ENCODE measurements at regions not wholly inside any gene's neighbourhood (a gene's known extent, or its start where the extent isn't known, plus 50 kb on each side); places are given as distances from the start of the nearest gene placed in this dataset.
"Not testable (repeated sequence)": the region's sequence is repeated elsewhere in the genome, so short reads cannot be mapped to it uniquely, and the experiment has no call there.

DNA sequence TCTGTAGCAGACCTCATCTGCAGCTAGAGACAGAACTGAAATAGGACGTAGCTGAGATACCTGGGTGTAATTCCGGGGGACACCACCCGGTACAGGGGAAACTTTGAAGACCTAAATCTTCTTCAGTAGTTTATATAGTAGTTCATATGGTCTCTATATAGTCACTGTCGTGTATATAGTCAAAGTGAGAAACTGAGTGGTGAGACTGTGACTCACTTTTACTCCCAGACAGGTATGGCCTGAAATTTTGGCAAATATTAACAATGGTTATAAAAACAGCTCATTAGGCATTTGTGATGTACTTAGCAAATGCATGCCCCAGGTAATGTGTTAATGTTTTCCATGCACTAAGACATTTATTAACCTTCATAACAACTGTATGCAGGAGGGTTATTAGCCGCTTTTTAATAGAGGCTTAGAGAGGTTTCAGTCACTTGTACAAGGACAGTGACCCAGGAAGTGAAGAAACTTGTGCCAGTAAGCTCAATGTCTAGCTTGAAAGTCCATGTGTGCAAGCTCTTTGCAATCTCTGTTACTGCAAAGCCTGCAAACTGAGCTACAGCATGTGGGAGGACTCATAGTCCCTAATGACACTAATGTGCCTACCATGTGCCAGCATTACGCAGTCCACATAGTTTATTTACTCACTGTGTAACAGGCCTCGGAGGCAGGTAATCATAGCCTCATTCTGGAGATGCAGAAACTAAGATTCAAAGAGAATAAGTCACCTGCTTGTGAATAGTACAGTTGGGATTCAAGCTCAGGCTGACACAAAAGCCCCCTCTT lies 165.4 kb upstream of the CHD6 start:
- peak; percentile 22 for ATAC-seq

DNA sequence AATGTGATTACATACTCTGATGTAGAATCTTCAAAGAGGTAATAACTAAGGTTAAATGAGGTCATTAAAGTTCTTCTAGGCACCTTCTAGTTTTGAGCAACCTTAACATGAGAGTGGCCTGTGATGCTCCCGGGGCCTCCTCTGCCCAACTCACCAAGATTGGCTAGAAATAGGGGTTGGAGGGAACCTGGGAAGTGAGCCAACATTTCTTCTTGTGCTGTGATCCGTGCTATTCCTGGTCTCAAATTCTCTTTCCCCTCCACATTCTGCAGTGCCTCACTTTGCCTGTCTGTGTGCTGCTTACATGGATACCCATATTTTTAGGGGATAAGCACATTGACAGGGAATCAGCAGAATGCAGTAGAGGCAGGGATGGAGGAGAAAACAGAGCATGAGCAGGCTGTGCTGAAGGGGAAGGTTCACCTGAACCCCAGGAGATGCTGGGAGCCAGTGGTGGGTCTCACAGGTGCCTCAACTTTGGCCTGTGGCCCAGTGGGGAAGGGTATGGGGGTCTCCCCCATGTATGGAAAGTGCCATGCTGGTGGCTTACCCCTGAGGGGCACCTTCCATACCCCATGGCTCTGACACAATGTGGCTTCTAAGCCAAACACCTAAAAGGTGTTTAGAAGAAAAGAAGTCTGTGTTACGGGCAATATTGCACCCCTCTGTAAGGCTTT lies 164.7 kb upstream of the CHD6 start:
- no peak for ATAC-seq

DNA sequence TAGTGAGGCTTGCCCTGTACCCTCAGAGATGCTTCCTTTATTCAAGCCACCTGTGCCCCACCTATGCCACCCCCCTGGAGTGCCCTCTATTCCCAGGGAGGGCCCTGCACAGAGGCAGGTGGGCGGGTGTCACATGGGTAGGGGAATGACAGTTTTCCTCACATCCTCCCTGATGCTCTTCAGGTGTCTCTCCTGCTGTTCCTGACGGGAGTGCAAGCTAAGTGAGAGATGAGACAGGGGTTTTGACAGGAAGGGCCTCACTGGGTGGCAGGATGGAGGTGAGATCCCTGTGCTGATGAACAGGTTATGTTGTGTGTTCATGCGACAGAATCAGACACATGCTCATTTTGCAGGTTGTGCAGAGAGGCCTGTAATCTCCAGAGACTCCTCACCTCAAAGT lies 164.1 kb upstream of the CHD6 start:
- no peak for ATAC-seq

DNA sequence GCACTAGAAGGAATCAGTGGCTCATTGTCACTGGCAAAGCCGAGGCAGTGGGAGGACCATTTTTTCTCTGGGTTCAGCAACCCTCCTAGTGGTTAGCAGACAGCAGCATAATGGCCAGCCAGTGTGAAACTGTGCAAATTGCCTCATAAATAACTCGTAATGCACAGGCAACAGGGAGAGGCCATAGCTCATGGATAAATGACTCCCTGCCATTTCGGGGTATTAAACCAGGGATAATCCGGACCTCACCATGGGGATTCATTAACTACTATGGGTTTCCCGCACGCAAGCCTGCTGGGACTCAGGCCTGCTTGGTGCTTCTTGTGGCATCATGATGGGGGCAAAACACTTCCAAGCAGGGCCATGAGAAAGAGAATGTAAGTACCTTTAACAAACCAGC lies 158.2 kb upstream of the CHD6 start:
- no peak for ATAC-seq

DNA sequence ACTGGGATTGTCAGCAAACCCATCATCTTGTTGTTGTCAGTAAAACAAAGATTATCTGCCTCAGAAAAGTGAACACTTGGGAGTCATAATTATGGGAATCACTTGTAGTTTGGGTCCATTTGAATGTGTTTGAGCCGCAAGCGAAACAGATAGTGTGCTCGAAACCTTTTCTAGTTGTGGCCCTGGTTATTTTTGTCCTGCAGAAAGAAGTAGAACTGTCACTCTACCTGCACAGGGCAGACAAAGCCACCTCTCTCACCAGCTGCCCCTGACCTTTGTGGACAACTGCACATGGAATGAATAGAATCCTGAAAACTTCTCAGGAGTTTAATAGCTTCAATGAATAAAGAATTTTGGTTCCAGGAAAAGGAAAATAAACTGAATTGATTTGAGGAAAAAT lies 156.1 kb upstream of the CHD6 start:
- ATAC-seq = no peak

DNA sequence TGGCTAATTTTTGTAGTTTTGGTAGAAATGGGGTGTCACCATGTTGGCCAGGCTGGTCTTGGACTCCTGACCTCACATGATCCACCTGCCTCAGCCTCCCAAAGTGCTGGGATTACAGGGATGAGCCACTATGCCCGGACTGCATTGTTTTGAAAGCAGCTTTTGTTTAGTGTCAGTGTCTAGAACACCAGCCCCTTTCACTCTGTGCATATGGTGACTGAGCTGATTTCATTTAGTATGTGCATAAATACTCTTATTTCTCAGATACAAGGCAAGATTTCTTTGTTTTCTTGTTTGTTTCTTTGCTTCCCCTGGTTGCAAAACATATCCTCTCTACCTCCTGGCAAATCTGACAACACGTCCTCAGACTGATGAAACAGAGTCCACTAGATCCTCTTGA lies 152.8 kb upstream of the CHD6 start:
- ATAC-seq = no peak

DNA sequence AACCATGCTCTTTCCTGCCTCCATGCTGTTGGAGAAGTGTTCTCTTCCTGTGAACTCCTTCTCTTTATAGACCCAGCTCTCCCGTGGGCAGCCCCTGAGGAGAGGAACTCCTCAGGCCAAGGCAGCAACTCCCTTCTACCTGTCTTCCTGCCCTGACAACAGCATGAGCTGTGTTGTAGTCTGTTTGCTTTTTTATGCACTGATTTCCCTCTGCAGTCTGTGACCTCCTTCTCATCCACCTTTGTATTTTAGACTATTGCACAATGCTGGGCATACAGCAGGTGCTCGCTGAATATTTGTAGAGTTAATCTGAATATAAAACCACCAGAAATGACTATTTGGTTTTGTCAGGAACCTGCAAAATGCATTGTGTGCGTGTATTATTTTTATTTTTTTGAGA lies 152.2 kb upstream of the CHD6 start:
- no peak for ATAC-seq

DNA sequence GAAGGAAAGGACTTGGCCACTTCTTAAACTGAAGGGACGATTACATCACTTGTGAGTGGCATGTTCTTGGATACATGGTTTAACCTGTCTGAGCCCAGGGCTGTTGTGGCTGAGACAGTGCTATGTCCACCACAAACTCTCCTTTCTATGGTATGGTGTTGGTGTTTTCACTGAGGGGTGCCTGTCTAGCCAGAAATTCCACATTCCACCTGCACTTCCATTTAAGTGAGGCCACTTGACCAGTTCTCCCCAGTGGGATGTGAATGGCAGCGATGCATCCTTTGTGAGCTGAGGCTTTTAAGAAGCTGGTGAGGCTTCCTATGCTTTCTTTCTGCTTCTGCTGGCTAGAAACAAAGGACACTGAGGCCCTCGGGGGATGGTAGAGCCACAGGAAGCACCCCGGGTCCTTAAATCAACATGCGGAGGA lies 151.4 kb upstream of the CHD6 start:
- no peak for ATAC-seq

DNA sequence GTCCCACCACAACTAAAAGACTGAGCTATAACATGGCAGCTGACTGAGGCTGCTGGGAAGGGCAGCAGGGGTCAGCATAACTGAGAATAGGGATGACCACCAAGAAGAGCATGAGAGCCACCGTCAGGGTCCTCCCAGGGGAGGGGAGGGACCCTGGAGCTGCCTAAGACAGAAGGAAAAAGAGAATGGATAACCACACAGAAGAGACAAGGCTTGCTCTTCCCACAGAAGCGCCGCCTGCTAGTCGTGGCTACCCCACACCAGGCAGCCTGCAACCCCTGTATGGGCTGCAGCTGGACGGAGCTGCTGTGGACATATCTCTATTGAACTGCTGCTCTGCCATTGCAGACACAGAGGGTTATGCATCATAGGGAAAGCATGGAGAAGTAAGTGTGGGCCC lies 132.0 kb upstream of the CHD6 start:
- ATAC-seq = no peak

DNA sequence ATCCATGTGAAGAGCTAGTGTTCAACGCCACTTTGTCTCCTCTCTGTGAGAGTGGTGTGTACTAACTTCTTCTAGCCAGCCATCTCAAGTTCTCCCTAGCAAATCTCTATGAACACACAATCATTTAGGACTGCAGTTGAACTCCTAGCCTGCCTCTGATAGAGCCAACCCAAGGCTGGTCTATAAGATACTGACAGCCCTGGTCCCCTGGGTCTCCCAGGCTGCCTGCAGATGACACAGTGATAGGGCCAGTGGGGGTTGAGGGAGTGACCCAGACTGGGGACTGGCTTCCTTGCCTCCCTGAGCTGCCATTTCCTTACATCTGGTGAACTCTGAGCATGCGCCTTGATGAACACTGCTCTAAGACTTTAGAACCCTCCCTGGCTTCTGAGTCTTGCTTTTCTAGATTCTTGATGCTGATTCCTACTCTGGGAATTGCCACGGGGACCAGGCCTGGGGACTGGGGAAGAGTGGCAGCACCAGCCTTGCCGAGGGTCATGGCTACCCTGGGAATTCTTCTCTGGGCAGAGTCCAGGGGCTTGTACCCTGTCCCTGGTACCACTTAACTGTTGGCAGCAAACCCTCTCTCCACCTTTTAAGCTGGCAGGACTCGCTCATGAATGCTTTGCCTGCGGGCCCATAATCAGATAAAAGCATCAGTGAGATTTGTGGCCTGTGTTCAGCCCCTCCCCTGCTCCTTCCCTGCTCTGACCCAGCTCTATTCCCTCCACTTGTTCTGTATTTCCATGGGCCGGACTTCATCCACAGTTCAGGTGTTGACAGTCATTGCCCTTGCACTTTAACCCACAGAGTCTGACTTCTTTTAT lies 130.8 kb upstream of the CHD6 start:
- ATAC-seq = no peak

DNA sequence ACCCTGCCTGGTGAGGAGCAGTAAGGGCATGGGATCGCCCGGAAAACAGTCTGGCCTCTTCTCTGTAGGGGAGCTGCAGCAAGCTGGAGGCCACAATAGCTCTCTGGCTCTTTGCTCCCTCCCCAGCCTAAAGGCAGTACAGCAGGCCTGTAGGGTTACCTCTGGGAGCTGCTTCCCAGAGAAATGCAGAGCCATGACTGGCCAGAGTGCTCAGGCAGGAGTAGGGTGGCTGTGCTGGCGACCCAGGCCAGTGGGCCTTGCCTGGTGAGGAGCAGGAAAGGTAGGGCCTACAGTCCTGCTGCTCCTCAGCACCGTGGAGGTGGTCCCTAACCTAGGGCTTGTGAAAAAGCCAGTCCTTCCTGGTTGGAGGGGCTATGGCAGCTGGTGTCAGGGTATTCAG lies 129.9 kb upstream of the CHD6 start:
- ATAC-seq = no peak

DNA sequence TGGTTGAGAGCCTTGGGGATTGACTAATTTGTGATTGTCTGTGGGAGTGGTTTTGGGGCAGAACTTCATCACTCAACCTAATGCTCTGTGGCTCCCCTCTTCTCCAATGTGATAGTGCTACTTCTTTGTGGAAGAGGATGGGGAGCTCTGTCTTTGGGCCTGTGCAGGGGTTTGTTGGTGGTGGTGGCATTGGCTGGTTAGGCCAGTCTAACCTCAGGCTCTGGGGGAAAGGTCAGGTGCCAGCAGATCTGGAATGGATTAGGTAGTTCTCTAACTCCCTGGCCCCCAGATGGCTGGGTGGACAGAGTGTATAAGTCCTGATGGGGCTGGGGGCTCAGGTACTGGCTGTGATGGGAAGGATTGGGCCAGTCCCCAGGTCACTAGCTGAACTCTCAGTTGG lies 129.0 kb upstream of the CHD6 start:
- ATAC-seq = no peak

DNA sequence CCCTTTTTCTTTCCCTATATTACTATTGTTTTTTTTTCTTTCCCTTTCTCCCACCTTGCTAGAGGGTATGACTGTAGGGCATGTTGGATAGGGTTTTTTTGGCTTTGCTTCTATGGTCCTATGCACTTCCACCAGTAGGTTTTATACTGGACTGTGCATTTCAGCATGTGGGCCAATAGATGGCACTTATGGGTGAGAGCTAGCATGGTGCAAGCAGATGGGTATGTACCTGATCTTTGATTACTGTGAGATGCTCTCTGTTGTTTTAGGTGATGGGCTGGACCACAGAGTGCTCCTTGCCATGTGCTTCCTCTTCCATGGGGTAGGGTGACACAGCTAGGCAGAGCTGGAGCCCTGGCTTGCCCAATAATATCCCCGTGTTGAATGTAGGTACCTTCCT lies 128.5 kb upstream of the CHD6 start:
- peak; percentile 50 for ATAC-seq

DNA sequence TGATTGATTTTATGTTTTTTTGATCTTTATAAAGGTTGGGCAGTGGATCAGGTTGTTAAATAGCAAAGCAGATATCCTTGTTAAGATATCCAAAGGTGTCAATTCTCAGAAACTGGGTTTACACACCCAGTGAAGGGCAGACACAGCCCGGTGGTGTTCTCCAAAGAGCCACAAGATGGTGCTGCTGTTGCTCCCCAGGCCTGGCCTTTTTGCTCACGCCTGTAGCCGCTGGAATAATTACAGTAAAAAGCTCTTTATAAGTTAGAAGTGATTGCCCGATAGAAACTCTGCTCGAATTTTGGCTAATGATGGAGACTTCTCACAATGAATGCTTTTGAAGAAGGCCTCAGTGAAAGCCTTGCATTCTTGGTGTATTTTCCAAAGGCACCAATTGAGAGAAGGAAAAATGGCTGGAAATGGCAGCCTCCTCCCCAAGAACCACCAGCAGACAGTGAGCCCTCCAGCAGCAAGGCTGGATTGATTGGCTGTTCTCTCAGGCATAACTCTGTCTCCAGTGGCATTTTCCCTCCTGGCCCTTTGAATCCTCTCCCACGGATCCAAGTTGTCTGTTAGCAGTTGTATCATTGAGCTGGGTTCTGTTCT lies 120.5 kb upstream of the CHD6 start:
- ATAC-seq = peak; percentile 64

DNA sequence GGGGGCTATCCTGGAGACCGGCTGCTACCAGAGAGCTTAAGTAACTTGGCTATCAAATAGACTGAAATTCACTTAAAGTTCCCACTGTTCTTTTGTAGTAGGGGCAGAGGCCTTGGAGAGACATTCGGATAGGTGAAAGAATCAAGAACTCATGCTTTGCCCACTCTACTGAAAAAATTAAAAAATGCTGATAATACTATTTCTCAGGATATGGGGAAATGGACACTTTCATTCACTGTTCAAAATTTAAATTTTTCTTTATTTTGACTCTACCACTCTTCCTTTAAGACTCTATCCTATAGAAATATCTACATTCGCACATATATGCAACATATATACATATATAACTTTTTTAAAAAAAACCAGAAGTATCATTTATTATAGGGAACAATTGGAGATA lies 117.8 kb upstream of the CHD6 start:
- ATAC-seq = no peak

DNA sequence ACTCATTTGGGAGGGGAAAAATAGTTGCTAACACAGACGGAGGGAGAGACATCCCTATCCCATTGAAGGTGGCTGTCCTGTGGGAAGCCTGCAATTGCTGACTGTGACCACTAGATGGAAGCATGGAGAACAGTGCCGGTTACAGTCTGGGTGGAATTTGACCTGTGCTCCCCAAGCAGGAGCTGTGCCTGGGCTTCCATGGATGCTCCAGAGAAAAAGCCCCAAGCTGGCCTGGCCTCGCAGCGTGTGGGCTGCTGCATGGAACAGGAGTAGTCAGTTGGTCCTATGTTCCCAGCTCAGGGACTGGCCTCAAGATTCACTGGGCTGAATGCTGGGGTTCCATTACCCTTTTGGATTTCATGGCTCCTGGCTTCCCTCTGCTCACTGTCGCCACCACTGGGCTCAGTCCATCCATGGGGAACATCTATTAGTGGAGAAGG lies 116.3 kb upstream of the CHD6 start:
- peak; percentile 81 for ATAC-seq

DNA sequence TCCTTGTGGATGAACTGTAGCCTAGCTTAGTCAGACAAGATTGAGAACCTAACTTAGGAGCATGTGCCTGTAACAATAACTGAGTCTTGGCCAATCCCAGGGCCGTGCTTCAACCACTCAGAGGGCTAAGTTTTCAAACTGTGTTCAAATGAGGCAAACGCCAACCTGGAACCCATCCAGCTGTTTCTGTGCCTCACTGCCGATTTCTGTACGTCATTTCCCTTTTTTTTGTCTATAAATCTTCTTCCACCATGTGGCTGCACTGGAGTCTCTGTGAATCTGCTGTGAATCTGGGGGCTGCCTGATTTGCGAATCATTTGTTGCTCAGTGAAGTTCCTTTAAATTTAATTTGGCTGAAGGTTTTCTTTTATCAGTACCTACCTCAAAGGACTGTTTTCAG lies 115.0 kb upstream of the CHD6 start:
- no peak for ATAC-seq

DNA sequence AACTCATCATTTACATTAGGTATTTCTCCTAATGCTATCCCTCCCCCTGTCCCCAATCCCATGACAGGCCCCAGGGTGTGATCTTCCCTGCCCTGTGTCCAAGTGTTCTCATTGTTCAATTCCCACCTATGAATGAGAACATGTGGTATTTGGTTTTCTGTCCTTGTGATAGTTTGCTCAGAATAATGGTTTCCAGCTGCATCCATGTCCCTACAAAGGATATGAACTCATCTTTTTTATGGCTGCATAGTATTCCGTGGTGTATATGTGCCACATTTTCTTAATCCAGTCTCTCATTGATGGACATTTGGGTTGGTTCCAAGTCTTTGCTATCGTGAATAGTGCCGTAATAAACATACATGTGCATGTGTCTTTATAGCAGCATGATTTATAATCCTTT lies 113.0 kb upstream of the CHD6 start:
- not testable (repeated sequence) for ATAC-seq

DNA sequence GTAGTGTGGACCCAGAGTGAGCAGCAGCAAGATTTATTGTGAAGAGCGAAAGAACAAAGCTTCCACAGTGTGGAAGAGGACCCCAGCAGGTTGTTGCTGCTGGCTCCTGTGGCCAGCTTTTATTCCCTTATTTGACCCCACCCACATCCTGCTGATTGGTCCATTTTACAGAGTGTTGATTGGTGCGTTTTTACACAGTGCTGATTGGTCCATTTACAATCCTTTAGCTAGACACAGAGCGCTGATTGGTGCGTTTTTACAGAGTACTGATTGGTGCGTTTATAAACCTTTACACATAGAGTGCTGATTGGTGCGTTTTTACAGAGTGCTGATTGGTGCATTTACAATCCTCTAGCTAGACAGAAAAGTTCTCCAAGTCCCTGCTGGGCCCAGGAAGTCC lies 109.5 kb upstream of the CHD6 start:
- not testable (repeated sequence) for ATAC-seq

DNA sequence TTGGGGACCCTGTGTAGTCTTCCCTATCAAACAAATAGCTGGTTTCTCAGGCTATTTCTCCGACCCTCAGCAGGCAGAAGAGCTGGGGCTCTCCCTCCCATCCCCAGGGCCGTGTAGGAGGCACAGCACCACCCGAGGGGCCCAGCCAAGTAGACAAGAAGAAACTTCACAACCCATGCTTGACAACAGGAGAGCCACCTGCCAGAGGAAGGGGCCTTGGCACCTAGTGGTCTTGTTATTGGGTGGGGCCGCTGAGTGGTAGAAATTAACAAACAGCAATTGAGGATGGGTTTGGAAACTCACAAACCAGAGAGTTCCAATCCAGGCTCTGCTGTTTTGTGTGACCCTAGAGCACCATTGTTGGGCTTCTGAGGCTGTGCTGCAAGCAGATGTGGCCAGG lies 108.5 kb upstream of the CHD6 start:
- ATAC-seq = no peak

DNA sequence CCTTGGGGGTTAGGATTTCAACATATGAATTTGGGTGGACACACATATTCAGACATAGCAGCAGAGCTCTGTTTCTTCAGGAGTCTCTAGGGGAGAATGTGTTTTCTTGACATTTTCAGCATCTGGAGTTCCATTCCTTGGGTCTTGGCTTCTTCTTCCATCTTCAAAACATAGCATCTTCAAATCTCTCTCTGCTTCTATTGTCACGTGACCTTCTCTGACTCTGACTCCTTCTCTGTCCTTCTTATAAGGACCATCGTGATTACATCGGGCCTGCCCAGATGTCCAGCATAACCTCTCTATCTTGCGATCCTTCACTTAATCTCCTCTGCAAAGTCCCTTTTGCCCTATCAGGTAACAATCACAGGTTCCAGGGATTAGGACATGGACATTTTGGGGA lies 101.0 kb upstream of the CHD6 start:
- ATAC-seq = no peak

DNA sequence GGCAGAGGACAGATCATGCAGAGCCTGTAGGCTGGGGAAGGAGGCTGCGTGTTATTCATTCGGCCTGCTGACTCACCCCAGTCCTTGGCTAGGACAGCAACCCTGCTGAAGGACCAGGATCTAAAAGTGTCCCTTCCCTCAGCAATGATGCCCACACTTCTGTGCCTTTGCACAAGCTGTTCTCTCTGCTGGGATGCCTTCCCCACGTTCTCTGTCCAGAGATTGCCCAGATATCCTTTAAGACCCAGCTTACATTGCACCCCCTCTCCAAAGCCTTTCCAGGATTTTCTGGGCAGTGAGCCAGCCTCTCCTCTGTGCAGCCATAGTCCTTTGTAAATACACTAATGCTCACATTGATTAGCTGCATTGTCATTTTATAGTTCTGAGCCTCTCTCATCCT lies 99.3 kb upstream of the CHD6 start:
- ATAC-seq = peak; percentile 56

DNA sequence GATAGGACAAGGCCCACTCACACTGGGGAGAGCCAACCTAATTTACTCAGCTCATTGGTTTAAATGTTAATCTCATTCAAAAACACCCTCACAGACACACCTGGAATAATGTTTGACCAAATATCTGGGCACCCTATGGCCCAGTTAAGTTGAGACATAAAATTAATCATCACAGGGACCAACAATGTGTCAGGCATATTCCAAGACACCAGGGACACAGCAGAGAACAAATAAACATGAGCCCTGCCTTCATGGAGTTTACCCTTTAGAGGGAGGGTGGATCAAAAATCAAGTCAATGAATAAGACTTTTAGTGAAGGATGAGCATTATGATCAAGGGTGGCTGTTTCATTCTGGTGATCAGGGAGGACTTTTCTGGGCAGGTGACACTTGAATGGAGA lies 98.7 kb upstream of the CHD6 start:
- no peak for ATAC-seq

All from esophagus mucosa (tissue), 1 donor.